ENCODE measurements at regions not wholly inside any gene's neighbourhood (a gene's known extent, or its start where the extent isn't known, plus 50 kb on each side); places are given as distances from the start of the nearest gene placed in this dataset.

GRCh38 chr7:18308938-18309337 lies 186.6 kb upstream of the HDAC9 start:
- DNase-seq (ENCODE audit: low read depth) = no peak

- DNase-seq (ENCODE audit: low read depth) = no peak
Measured at GRCh38 chr7:18312482-18312881, 183.1 kb upstream of the HDAC9 start.

GRCh38 chr7:18313965-18314364 lies 181.6 kb upstream of the HDAC9 start:
- DNase-seq (ENCODE audit: low read depth) = no peak

- no peak for DNase-seq (ENCODE audit: low read depth)
Measured at GRCh38 chr7:18315241-18315640, 180.3 kb upstream of the HDAC9 start.

GRCh38 chr7:18317941-18318340 lies 177.6 kb upstream of the HDAC9 start:
- no peak for DNase-seq (ENCODE audit: low read depth)

GRCh38 chr7:18320422-18320821 lies 175.1 kb upstream of the HDAC9 start:
- DNase-seq (ENCODE audit: low read depth) = no peak

- peak; percentile 44 for DNase-seq (ENCODE audit: low read depth)
Measured at GRCh38 chr7:18320971-18321567, 174.5 kb upstream of the HDAC9 start.

GRCh38 chr7:18330548-18330947 lies 165.0 kb upstream of the HDAC9 start:
- DNase-seq (ENCODE audit: low read depth) = no peak

- no peak for DNase-seq (ENCODE audit: low read depth)
Measured at GRCh38 chr7:18336626-18337025, 158.9 kb upstream of the HDAC9 start.

- DNase-seq (ENCODE audit: low read depth) = no peak
Measured at GRCh38 chr7:18337048-18337809, 158.3 kb upstream of the HDAC9 start.

- DNase-seq (ENCODE audit: low read depth) = no peak
Measured at GRCh38 chr7:18338910-18339523, 156.5 kb upstream of the HDAC9 start.

GRCh38 chr7:18341756-18342155 lies 153.8 kb upstream of the HDAC9 start:
- DNase-seq (ENCODE audit: low read depth) = no peak

GRCh38 chr7:18343047-18343446 lies 152.5 kb upstream of the HDAC9 start:
- no peak for DNase-seq (ENCODE audit: low read depth)

GRCh38 chr7:18344536-18344935 lies 151.0 kb upstream of the HDAC9 start:
- no peak for DNase-seq (ENCODE audit: low read depth)

GRCh38 chr7:18345641-18346234 lies 149.8 kb upstream of the HDAC9 start:
- DNase-seq (ENCODE audit: low read depth) = peak; percentile 71

- DNase-seq (ENCODE audit: low read depth) = no peak
Measured at GRCh38 chr7:18347170-18347569, 148.4 kb upstream of the HDAC9 start.

GRCh38 chr7:18350678-18351077 lies 144.9 kb upstream of the HDAC9 start:
- DNase-seq (ENCODE audit: low read depth) = no peak

- DNase-seq (ENCODE audit: low read depth) = peak; percentile 66
Measured at GRCh38 chr7:18352339-18353255, 143.0 kb upstream of the HDAC9 start.

- no peak for DNase-seq (ENCODE audit: low read depth)
Measured at GRCh38 chr7:18353339-18353738, 142.2 kb upstream of the HDAC9 start.

GRCh38 chr7:18354108-18355085 lies 141.2 kb upstream of the HDAC9 start:
- DNase-seq (ENCODE audit: low read depth) = no peak

Measured in HT1080 (cell line).